AG08396 (cell line): ENCODE measurements at regions not wholly inside any gene's neighbourhood (a gene's known extent, or its start where the extent isn't known, plus 50 kb on each side); places are given as distances from the start of the nearest gene placed in this dataset.

ENCODE experiments used
- DNase-seq: peaks from one replicate; pipeline ENCODE4 v3.0.0; 2012; ENCODE audit warnings: low spot score, mixed read lengths

DNA sequence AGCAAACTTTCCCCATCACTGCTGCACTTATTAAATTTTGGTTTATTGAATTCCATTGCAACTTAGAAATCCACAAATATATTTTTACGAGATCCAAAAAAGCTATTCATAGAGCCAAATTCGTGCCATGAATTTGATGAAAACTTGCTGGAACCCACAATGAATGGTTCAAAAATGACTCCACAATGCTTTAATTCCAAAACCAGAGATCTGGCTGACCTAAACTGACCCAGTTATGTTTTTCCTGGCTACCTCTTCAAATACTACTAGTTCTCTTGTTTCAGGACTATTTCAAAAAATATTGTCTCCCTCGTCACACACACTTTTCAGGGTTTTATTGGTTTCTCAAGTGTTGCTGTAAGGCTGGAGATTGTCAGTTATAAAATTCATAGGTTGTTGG is 474.8 kb downstream of the PDGFC start:
- peak; percentile 34 for DNase-seq

DNA sequence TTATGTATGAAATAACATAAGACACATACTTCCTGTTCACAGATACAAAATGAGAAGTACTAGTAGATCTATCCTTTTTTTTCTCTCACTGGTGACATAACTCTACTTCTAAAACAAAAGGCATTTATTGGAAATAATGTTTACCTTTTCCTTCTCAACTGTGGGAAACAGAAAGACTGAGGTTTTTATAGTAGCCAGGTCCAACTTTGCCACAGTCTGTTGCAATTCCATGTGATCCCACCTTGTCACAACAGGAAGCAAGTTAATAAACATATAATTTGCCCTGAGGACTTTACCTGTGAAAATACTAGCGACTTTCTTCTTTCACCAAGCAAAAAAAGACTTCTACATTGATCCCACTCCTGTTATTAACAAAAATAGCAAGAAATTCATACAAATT is 475.8 kb downstream of the PDGFC start:
- DNase-seq: no peak

DNA sequence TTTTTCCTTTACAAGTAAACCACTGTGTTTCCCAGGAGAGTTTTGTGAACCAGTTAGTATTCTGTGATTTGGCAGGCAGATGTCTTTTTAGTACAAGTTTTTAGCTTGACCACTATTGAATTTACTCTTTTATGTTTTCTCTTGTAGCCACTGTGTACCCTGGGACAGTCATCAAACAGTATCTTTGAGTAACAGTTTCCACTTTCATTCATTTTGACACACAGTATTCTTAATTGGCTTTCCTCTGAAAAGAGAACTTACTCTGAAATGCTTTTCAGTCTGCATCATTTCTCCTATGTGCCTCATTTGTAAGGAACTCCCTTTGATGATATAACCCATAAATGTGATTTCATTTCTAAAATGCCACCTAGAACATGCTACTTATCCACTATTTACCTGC is 476.5 kb downstream of the PDGFC start:
- DNase-seq: no peak

DNA sequence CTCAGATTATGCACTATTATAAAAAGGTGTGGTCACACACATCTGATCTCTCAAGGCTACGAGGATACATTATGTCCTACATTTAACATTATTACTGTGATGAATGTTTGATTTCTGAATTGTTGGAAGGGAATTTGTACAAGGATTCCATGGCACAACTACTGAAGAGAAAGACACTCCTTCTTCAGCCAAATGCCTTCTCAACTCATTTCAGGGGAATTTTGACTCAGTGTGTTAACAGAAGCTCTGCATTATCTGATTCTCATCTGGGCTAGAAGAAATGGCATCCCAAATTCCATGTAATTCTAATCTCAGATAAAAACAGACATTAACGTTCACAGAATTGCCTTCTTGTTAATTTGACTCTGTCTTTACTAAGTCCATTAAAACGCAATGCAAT is 477.7 kb downstream of the PDGFC start:
- no peak for DNase-seq

DNA sequence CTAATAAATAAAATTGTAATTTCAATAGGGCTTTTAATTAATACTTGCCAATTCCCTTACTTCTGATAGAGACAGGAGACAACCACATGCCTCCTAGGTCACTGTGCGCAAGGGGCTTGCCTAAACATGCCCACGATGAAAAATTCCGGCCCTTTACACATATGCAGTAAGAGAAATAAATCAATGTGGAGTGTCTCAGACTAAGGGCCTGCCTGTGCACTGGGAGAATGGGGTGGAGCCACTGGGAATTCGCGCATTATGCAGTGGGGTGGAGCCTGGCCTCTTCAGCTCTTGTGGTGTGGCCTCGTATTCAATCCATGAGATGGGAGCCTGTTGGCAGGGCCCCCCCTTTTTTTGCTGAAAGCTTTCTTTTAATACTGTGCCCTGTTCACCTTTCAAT is 484.5 kb downstream of the PDGFC start:
- DNase-seq: no peak

DNA sequence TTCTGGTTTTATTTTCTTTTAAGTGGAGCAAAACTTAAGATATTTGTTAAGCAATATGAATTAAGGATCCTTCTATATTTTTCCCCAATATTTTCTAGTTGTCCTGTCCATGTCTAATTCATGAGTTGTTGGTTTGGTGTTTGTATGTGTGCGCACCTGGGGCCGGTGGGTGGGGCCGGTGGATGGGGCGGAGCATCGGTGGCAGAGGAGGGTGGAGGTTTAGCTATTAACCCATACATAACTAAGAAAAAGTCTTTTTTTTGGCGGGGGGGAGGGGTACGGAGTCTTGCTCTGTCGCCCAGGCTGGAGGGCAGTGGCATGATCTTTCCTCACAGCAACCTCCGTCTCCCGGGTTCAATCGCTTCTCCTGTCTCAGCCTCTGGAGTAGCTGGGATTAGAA is 489.8 kb downstream of the PDGFC start:
- no peak for DNase-seq

DNA sequence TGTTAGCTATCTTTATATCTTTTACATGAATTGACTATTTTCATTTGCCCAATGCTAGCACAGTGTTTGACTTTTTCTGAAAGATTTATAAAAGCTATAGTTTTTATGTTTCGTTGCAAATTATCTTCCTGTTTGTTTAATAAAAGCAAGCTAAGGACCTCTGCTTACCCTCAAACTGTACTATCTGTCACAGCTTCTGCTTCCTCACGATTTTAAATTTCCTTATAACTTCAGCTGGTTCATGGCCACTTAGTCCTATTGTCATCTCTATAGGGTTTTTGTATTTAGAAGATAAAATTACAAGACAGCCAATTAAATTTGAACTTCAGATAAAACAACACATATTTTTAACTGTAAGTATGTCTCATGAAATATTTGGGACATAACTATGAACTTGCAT is 494.0 kb downstream of the PDGFC start:
- no peak for DNase-seq

DNA sequence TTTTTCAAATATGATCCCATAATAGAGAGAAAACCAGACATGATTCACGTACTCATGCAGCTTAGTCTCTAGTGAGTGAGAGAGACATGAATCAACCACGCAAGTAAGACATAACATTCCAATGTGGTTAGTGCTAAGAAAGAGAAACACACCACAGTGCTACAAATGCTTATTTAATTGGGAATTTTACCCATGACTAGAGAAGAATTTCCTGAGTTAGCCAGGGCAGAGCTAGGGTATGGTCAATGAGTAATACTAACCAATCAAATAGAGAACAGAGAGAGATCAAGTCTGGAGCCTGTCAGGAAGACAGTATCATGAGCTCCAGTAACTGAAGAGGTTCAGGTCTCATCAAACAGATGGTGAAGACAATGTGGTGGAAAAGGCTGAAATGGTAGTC is 495.2 kb downstream of the PDGFC start:
- DNase-seq: peak; percentile 80

DNA sequence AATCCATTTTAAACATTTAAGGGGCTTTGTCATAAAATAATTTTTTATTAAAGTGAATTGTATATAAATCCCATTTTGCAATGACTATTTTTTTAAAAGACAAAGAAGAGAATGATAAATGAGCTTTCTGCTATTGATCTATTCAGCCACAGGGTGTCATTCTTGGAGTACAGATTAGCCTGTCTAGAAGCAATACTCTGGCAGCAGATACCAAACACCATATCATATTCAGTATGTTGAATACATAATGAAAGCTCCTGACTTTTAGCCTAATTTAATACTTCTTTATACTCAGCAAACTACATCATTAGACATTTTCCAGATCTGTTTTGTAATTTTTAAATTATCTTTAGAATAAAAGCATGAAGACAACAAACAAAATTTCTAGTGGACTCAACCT is 496.3 kb downstream of the PDGFC start:
- DNase-seq: peak; percentile 34

DNA sequence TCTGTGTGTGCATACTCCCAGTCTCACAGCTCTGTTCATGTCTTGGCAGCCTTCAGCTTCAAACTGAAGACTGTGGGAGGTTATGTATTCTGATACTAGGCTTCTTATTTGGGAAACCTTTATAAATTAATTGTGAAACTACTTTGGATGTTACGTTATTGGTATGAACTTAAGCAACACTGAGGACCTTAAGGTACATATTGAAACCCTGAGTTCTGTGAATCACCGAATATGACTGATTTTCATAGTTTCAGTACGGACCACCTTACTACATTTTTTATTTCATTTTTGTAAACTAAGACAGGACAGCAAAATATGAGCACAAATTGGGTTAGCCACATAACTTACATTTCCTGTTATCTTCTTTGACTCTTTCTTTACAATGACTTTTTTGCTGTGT is 498.4 kb downstream of the PDGFC start:
- DNase-seq: no peak

DNA sequence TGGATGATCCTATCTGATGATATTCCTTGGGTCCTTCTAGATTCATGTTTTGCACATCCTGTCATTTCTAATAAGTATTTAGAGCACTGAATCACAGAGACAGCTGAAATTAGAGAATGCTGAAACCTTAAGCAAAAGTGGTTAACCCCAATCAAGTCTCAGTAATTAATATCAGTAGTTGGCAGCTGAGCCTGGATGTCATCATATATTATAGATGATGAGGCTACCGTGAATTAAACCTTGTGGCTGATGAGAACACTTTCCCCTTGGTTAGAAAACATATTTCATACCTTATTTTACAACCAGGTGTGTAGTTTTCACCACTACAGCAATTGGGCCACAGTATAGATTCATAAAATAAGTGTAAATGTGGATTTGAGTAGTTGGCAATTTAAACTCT is 499.0 kb downstream of the PDGFC start:
- DNase-seq: no peak

DNA sequence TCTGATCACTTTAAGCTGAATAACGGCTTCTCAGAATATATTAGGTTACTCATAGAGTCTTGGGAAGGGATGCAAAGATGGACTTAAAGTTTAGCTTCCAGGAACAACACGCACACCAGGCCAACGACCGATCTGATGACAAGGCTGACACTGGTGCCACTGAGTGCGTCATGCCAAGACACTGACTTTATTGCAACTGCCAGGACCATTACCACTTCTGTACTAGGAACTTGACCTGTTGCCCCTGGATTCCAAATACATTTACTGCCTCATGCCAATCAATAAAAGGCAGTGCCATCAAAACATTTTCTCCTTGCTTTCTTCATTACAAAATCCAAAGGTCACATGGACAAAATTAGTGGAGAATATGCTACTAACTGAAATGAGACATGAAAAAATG is 505.9 kb upstream of the CTSO start:
- no peak for DNase-seq

DNA sequence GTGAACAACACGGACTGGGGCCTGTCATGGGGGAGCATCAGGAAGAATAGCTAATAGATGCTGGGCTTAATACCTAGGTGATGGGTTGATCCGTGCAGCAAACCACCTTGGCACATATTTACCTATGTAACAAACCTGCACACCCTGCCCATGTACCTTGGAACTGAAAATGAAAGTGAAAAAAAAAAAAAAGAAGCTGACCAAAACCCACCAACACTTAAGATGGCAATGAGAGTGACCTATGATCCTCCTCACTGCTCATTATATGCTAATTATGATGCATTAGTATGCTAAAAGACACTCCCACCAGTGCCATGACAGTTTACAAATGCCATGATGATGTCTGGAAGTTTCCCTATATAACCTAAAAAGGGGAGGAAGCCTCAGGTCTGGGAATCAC is 503.2 kb upstream of the CTSO start:
- no peak for DNase-seq

DNA sequence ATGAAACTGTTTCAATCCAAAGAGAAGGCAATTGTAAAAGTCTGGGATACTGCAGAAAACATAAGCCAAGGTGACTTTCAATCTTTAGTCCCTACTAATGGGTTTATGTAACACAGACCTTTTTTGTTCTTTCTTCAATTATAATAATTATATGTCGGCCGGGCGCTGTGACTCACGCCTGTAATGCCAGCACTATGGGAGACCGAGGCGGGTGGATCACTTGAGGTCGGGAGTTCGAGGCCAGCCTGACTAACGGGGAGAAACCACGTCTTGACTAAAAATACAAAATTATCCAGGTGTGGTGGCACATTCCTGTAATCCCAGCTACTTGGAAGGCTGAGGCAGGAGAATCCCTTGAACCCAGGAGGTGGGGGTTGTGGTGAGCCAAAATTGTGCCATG is 489.8 kb upstream of the CTSO start:
- no peak for DNase-seq

DNA sequence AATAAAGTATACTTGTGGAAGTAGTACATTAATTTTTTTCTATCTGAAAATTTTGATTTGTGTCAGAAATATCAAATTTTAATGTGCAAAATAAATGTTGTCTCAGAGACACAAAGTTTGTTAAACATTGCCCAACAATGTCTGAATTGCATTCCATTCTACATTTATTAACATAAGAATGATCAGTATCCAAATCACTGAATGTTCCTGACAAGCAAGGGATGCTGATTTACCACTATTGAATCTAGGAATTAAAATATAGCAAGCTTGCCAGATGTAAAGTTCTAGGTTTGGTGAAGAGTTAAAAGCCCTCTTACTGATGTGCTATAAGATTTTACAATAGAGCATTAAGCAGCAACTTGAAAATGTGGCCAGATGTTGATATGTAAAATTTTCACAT is 489.2 kb upstream of the CTSO start:
- DNase-seq: no peak

DNA sequence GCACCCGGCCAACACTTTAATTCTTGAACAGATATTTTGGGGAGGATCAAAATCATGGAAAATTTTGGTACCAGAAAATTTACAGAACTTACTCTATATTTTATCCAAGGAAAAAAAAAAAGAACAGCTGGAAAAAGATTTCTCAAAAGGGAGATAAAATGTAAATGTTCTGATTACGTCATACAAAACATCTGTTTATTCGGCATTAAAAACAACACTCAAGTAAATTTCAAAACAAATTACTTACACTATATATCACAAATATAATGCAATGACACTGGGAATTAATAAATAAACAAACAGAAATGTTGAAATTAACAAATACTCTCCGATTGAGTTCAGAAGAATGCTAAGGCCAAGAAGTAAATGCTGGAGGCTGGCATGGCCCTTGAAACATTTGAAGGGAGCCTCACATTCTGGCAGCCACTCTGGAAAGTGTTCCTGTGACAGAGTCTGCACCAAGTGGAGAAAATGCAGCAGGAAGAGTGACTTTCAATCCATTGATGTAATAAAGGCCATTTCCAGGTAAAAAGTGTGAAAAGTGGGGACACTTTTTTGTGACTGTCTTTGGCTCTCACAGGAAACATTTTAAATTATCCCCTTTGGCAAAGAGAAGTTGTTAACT is 486.0 kb upstream of the CTSO start:
- no peak for DNase-seq

DNA sequence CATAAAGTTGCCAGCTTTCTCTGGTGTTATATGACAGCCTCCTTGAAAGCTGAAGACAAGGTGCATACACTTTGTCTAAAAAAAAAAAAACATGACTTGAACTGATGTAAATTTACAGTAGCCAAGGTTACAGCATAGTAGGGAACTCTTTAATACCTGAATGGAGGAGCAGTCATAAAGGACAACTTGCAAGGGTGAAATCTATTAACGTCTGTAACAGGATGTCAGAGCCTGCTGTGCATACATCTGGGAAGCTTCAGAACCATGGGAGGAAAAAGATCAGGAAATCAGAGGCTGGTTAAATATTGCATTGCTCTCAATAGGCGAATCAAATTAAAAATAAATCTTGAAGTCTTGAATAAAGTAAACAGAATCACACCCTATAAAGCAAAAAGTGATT is 484.0 kb upstream of the CTSO start:
- DNase-seq: no peak

DNA sequence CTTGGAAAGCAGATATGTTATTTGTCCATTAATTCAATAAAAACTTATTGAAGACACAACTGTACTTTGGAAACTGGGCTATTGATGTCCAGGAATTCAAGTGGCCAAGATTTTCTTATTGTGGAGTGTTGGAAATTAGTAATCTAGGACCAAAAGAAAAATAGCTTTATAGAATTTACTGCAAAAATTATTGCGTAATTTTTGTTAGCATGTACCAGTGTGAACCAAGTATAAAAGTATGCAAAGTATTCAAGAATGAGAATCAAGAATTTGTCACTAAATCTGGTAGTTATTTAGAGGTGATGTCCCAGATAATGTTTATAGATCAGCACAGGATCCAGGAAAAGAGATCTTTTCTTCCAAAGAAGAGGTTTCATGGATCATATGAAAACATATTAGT is 468.9 kb upstream of the CTSO start:
- DNase-seq: no peak

DNA sequence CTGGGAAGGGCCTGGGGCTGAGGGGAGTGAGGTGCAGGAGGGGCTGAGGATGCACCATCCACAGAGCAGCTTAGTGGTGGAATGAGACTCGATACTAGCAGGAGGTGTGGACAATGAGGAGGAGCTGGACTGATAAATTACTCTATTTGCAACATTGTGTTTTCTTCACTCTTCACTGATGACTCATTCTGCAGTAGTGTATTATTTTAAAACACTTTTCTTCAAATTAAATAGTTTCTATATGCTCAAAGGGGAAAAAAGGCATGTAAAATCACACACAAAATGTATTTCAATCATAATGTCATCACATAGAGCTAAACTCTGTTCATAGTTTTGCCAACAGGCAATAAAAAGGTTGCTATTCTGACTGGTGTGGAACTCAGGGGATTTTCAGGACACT is 467.0 kb upstream of the CTSO start:
- DNase-seq: no peak

DNA sequence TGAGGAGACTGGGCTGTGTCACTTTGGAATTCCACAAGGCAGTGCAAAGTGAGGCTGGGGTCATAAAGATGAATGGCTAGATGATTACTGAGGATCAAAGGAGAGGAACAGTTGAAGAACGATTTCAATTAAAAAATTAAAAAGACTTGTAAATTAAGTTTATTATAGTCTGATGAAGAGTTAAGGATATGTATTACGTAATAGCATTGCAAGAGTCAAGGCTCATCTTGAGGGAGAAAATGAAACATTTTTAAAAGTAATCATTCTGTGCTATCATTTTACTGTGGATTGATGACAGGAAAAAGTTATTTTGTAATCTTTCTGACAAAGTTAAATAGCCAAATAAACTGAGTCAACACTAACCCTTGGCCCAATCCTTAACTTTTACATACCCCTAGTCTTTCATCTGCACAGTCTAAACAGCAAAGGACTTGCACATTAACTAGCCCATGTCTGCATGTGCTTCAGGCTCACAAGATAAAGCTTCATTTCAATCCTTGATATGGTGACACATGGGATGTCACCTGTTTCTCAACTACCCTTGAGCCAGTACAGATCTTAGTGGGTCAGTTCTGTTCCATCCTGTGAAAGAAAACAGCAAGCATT is 465.5 kb upstream of the CTSO start:
- DNase-seq: no peak

DNA sequence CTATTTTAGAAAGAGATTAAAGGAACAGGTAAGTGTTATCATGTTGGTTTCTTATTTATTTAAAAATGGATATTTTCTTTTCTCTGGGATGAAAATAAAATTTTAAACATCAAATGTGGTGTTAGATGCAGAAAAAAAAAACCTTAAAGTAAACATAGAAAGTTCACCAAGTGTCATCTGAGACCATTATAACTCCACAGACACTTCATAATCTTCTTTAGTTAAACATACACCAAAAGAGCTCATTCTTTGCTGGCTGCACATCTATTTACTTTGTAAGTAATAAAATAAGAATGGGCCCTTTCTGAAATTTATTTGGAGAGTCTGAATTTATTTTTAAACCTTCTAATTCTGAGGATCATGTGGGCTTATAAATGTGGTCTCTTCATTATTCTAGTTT is 460.7 kb upstream of the CTSO start:
- DNase-seq: no peak

DNA sequence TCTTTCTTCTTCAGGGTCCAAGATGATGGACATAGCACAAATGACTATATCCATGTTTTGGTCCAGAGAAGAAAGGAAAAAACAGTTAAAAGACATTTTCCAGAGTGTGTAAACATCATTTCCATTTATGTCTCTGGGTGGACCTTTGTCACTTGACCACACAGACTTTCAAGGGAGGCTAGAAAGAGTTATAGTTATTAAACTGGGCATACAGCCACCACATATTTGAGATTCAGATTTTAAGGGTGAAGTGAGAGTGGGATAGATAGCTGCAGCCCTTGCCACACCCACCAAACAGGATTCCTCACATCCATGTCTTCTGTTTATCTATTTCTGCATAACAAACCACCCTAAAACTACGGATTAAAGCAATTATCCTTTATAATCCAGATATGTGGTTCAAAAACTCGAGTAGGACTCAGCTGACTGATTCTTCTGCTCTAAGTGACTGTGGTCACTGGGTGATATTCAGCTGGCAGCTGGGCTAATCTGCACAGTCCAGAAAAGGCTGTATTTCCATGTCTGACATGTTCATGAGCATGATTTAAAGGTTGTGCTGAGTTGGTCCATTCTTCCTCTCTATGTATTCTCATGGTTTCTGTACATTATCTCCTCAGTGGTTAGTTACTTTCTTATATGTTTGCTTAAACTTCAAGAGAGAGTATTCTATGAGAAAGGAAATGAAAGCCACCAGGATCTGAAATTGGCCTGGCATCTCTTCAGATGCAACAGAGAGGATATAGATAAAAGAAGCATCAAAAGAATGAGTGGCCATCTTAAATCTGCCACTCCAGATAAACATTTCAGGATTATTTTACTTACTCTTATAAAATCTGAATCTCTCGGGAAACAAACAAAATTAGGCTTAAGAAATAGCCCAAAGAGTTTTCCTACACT is 459.8 kb upstream of the CTSO start:
- no peak for DNase-seq

DNA sequence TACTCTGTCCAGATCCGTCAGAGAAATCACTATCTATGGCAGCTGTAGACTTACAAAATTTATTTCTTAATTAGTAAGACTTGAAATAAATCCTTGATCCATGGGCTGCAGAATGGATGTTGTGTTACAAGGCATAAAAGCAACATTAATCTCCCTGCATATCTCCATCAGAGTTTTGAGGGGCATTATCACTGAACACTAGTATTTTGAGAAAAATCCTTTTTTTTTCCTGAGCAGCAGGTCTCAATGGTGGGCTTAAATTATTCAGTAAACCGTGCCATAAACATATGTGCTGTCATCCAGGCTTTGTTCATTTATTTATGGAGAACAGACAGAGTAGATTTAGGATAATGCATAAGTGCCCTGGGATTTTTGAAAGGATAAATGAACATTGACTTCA is 457.9 kb upstream of the CTSO start:
- DNase-seq: no peak

DNA sequence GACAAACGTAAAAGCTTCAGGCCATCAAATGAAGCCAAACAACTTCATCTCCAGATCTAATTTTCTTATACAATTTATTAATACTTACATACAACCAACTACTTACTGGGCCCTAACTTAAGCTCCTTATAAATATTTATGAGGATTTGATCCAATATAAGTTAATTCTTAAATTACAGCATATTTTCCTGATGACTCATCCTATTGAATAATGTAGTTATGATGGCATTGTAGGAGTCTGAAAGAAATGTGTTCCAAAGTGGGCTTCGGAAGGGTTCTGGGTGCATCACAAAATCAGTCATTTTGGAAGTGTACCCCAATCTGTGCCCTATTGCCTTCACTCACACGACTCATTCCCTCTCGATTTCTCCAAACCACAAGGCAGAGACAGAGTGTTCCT is 455.1 kb upstream of the CTSO start:
- no peak for DNase-seq
